C1 segment of cervical spinal cord (tissue), 14 donors: ENCODE measurements at regions not wholly inside any gene's neighbourhood (a gene's known extent, or its start where the extent isn't known, plus 50 kb on each side); places are given as distances from the start of the nearest gene placed in this dataset.
A peak's percentile ranks its signal among the peaks of the same experiment; 100 is the strongest.
"Not testable (repeated sequence)": the region's sequence is repeated elsewhere in the genome, so short reads cannot be mapped to it uniquely, and the experiment has no call there.

Source experiments
- DNase-seq, 14 donors: peaks; one replicate each; lab custom pipeline; 2025; lab: John Stamatoyannopoulos, UW

GRCh38 chr10:65341323-65341925 is 1584.4 kb upstream of the LRRTM3 start:
- DNase-seq: no peak

GRCh38 chr10:65342245-65342644 is 1583.6 kb upstream of the LRRTM3 start:
- no peak for DNase-seq

GRCh38 chr10:65346466-65346865 is 1579.4 kb upstream of the LRRTM3 start:
- no peak for DNase-seq

- DNase-seq: no peak
Measured at GRCh38 chr10:65348637-65349036, 1577.2 kb upstream of the LRRTM3 start.

- no peak for DNase-seq
Measured at GRCh38 chr10:65350611-65351010, 1575.2 kb upstream of the LRRTM3 start.

GRCh38 chr10:65355141-65355680 is 1570.6 kb upstream of the LRRTM3 start:
- DNase-seq: no peak

DNA sequence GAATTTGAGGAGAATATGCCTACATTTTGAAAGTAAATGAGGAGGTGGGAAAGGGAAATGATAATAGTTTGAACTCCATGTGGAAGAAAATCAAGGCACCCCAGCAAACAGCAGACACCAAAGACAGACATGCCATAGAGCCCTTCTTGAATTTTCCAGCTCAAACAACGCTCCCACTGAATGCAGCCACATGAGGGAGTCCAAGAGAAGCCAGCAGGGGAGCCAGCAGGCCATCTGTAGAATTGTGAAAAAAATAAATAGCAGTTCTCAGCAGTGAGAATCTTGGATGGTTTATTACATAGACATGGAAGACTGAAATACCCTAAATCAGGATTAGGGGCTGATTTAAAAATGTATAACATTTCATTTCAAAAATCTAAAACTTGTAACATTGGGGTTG is 1567.3 kb upstream of the LRRTM3 start:
- DNase-seq: peak in 2 of 14 donors; percentile 0 to 13

DNA sequence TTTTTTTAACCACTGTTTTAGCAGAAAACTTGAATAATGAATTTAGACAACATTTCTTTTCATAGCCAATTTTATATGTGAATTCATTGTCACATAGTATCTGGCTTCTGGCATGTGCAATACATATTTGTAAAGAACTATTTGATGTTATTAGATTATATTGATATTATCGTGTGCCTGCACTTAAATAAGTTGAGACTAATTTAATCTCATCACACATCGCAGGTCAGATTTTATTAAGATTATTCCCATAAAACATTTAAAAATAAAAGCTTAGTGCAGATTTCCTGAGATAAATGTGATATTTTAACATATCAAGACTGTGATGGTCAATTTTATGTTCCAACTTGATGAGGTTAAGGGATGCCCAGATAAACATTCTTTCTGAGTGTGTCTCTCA is 1565.3 kb upstream of the LRRTM3 start:
- no peak for DNase-seq

DNA sequence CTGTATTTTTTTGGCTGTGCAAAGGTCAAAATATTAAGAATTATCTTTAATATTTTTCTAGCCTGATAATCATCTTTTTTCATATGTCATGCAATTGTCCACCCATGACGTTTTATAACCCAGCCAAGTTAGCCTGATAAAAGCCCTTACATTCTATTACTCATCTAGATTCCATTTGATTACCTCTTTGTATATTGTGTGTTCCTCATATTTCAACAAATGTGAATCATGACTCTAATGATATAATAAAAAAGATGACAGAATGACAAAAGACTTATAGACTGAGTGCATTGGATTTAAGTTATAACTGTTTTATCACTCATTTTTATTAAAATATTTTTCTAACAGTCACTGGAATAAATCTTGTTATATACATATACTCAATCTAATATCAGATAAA is 1560.0 kb upstream of the LRRTM3 start:
- no peak for DNase-seq

GRCh38 chr10:65367706-65368105 is 1558.1 kb upstream of the LRRTM3 start:
- no peak for DNase-seq

DNA sequence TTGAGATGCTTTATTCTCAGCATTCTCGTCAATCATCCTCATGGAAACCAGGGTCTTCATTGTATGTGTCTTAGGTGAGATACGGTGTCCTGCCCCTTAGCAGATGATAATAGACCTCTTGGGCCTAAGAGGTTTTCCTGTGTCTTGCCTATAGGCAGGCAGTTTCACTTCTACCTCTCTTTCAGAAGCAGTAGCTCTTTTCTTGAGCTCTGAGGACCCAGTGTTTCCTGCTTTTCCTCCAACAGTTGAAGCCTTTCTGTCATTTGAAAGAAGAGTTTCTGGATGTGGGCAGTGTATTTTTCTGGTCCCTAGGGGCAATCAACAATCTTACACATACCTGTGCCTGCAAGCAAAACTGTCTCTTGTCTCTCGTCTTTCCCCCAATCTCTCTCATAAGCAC is 1550.3 kb upstream of the LRRTM3 start:
- no peak for DNase-seq

DNA sequence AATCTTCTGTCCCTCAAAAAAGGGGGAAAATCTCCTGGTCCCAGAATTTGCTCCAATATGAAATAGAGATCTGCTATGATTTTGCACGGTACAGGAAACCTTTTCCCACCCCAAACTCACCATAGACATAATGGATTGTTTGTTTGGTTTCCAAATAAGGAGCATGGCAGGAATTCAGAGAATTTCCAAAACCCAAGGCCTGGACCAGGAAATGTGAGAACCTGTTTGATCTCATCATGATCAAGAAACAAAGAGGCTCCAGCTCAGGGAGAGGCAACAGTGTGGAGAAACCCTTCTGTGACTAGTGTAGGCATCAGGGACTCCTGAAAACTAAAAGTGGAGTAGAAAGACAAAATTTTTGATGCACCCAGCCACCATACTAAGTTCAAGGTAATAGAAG is 1548.1 kb upstream of the LRRTM3 start:
- DNase-seq: no peak

- no peak for DNase-seq
Measured at GRCh38 chr10:65394502-65395297, 1531.1 kb upstream of the LRRTM3 start.

- no peak for DNase-seq
Measured at GRCh38 chr10:65395631-65396030, 1530.2 kb upstream of the LRRTM3 start.

DNA sequence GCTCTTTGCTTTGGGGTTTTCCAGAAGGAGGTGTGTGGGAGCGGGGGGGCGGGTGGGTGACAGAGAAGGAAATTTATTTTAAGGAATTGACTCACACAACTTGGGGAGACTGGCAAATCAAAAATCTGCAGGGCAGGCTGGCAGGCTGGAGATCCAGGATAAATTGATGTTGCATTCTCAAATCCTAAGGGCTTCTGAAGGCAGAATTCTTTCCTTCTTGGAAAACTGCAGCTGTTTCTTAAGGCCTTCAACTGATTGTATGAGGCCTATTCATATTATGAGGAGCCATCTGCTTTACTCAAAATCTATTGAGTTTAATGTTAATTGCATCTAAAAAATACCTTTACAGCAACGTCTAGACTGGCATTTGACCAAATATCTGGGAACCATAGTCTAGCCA is 1528.8 kb upstream of the LRRTM3 start:
- DNase-seq: no peak

GRCh38 chr10:65408401-65408800 is 1517.4 kb upstream of the LRRTM3 start:
- DNase-seq: no peak

GRCh38 chr10:65413001-65413400 is 1512.8 kb upstream of the LRRTM3 start:
- no peak for DNase-seq

DNA sequence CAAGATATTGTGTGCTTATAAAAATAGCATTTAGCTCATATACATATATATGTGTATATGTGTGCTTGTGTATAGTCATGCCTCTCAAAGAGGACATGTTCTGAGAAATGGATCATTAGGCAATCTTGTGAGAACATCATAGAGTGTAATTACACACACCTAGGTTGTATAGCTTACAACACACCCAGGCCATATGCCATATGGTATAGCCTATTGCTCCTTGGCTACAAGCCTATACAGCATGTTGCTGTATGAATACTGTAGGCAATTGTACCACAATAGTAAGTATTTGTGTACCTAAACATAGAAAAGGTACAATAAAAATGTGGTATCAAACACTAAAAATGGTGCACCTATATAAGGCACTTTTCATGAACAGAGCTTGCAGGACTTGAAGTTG is 1510.5 kb upstream of the LRRTM3 start:
- no peak for DNase-seq

DNA sequence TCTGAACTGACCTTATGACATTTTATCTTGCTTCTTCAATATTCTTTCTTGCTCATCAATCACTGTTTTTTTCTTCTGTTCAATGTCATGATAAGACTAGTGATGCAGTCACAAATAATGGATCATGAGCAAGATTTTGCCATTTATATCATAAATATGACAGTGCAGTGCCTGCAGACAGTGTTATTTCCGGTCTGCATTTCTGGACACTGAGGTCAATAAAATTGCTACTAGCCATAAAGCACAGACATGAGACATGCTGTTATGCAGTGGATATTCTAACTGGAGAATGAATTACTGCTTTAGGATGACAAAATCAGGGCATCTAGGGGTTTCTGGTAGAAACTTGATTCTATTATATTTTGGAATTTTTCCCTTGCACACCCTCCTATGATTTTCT is 1509.7 kb upstream of the LRRTM3 start:
- no peak for DNase-seq

DNA sequence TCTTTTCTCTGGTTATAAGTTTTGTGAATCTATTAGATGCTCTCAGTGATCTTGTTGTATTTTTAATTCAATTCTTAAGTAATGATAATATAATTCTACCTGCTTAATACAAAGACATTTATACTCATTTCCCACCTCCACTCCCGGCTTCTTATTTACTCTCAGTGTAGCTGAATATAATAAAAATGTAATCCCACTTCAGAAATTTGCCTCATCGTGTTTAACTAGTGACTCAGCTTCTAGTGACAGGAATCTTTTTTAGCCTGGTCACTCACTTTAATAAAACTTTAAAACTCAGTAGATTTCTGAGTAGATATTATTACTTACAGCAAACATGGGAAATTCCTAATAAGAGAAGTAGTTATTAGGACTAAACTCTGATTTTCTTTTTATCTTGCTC is 1506.2 kb upstream of the LRRTM3 start:
- no peak for DNase-seq

GRCh38 chr10:65423043-65423442 is 1502.8 kb upstream of the LRRTM3 start:
- DNase-seq: no peak

DNA sequence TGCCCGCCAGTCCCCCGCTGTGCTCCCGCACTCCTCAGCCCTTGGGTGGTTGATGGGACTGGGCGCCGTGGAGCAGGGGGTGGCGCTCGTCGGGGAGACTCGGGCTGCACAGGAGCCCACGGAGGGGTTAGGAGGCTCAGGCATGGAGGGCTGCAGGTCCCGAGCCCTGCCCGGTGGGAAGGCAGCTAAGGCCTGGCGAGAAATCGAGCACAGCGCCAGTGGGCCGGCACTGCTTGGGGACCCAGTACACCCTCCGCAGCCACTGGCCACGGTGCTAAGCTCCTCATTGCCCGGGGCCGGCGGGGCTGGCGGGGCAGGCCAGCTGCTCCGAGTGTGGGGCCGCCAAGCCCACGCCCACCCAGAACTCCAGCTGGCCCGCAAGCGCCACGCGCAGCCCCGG is 1496.5 kb upstream of the LRRTM3 start:
- not testable (repeated sequence) for DNase-seq

DNA sequence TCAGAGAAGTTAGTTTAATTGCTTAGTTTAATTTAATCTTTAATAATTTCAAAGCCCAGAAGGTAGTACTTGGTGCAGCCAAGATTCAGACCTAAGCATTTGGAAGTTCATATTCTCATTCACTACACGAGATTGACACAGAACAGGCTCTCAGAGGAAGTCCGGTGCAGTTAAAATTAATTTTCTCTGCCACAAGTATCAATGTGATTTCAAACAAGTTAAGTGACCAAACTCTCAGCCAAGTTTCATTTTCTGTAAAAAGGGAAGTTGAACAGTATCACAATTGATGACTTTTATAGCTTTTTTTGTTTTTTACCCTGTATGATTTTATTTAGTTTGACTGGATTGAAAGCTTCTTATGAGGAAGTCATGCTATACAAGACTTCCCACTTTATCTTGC is 1494.9 kb upstream of the LRRTM3 start:
- no peak for DNase-seq
